Calu3 (cell line): ENCODE measurements at regions not wholly inside any gene's neighbourhood (a gene's known extent, or its start where the extent isn't known, plus 50 kb on each side); places are given as distances from the start of the nearest gene placed in this dataset.

Experiments
- BruUV-seq: library from RNA; stranded (reverse); fragments of 400-500 nt; replicated peaks from 2 replicates; lab custom pipeline; 2021; lab: Mats Ljungman, UMichigan
- CTCF ChIA-PET: fragments of 300-600 bp; sonication (Branson Sonifier 250); formaldehyde crosslinking; loops from one replicate; lab custom pipeline; 2022; ENCODE audit warnings: antibody characterized with exemption; lab: Charles Lee
- DNase-seq: peaks from one replicate; pipeline ENCODE4 v3.0.0; 2022
- H3K27ac Mint-ChIP-seq: one replicate; pipeline ENCODE4 v1.8.0; 2022; ENCODE audit warnings: mixed read lengths; ENCODE audit not compliant: unreplicated experiment
- H3K27me3 Mint-ChIP-seq: one replicate; pipeline ENCODE4 v1.8.0; 2022; ENCODE audit warnings: mixed read lengths; ENCODE audit not compliant: unreplicated experiment
- H3K36me3 Mint-ChIP-seq: one replicate; pipeline ENCODE4 v1.8.0; 2022; ENCODE audit warnings: mild to moderate bottlenecking, moderate library complexity, mixed read lengths; ENCODE audit not compliant: insufficient read depth, unreplicated experiment
- H3K4me1 Mint-ChIP-seq: one replicate; pipeline ENCODE4 v1.8.0; 2022; ENCODE audit warnings: mild to moderate bottlenecking, low read depth, mixed read lengths; ENCODE audit not compliant: unreplicated experiment
- H3K4me3 Mint-ChIP-seq: one replicate; pipeline ENCODE4 v1.8.0; 2022; ENCODE audit warnings: mild to moderate bottlenecking, low read depth, moderate library complexity, mixed read lengths; ENCODE audit not compliant: unreplicated experiment
- H3K9me3 Mint-ChIP-seq: one replicate; pipeline ENCODE4 v1.8.0; 2022; ENCODE audit warnings: low read depth, mixed read lengths; ENCODE audit not compliant: unreplicated experiment
- CTCF ChIP-seq: fragments of 200-600 bp; IDR thresholded peaks from one replicate; pipeline ENCODE4 v1.8.0; 2022; ENCODE audit warnings: antibody characterized with exemption; ENCODE audit not compliant: unreplicated experiment
- intact Hi-C: fragments of 100-400 bp; cut with micrococcal nuclease; formaldehyde crosslinking; loops from one replicate; pipeline ENCODE4 v1.10.0; 2022; ENCODE audit not compliant: unreplicated experiment

DNA sequence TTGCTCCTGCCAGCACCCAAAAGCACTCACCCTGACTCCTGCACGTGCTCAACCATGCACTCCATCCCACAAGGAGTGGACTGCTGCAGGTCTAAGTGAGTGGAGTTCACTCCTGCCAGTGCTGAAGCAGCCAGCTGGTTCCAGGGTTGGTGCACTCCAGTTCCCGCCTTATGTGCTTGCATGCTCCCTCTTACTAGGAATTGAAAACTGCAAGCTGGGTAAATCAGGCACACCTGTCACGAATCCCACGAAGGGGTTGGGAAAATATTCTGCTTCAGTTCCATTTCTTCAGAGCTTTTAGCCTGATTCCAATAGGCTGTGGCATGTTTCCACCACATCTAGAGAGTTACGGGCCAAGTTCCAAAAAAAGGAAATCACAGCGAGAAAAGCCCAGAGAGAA is 1365.5 kb upstream of the CHAC2 start:
- intact Hi-C loops = no loop called here

DNA sequence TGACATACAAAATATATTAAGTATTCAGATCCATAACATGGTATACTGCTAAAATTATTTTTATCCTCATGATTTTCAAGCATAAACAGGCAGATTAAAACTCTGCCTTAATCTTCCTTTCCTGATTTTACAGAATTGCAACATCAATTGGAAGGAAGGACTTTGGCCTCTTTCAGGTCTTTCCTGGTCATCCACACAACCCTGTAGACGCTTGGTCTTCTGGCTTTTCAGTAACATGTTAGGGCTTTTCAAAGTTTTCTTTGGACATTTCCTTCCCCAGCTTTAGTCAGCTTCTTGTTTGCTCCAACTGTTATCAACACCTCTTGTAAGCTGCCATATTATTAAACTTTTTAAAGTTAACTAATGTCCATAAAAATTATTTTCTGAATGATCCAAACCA is 1364.9 kb upstream of the NRXN1 start:
- peaks cover 14% of the 10 kb centered on the region for H3K9me3 Mint-ChIP-seq
- no peak overlapping the region for H3K27ac Mint-ChIP-seq
- no peaks in the 10 kb centered on the region for H3K4me1 Mint-ChIP-seq
- no peak for DNase-seq
- H3K36me3 Mint-ChIP-seq = no peaks in the 10 kb centered on the region
- H3K27me3 Mint-ChIP-seq = no peaks in the 10 kb centered on the region
- CTCF ChIA-PET = no interaction called here
- H3K4me3 Mint-ChIP-seq = no peak overlapping the region
- intact Hi-C loops = no loop called here
- TF ChIP-seq CTCF = no peak
- BruUV-seq = no TSS peak

More for the DNA sequence above, 1365.5 kb upstream of the CHAC2 start:
- H3K4me1 Mint-ChIP-seq = no peaks in the 10 kb centered on the region
- no peak for TF ChIP-seq CTCF
- DNase-seq = no peak
- H3K27ac Mint-ChIP-seq = no peak overlapping the region
- CTCF ChIA-PET = no interaction called here
- H3K36me3 Mint-ChIP-seq = no peaks in the 10 kb centered on the region
- H3K27me3 Mint-ChIP-seq = no peaks in the 10 kb centered on the region
- H3K9me3 Mint-ChIP-seq = peaks cover 15% of the 10 kb centered on the region
- BruUV-seq = no TSS peak
- H3K4me3 Mint-ChIP-seq = no peak overlapping the region

DNA sequence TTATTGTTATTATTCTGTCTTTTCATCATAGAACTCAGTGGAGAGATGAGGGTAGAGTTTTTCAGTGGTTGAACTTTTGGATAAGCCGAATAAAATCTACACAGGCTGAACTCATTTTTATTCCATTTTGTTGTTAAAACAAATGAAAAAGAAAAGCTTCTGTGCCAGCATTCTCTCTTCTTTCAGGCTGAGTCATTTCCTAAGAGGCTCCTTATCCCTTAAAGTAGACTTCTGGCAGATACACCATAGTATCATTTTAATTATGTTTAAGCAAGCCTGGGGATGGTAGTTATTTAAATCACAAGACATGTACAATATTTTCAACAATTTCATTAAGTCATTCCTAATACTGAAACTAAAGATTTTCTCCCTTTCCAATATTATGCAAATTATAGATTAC is 1364.0 kb upstream of the NRXN1 start:
- H3K9me3 Mint-ChIP-seq = peaks cover 14% of the 10 kb centered on the region
- no peaks in the 10 kb centered on the region for H3K36me3 Mint-ChIP-seq
- CTCF ChIA-PET = no interaction called here
- intact Hi-C loops = no loop called here
- no TSS peak for BruUV-seq
- no peak for TF ChIP-seq CTCF
- H3K4me1 Mint-ChIP-seq = no peaks in the 10 kb centered on the region
- no peak overlapping the region for H3K27ac Mint-ChIP-seq
- no peak overlapping the region for H3K4me3 Mint-ChIP-seq
- DNase-seq = no peak
- no peaks in the 10 kb centered on the region for H3K27me3 Mint-ChIP-seq

DNA sequence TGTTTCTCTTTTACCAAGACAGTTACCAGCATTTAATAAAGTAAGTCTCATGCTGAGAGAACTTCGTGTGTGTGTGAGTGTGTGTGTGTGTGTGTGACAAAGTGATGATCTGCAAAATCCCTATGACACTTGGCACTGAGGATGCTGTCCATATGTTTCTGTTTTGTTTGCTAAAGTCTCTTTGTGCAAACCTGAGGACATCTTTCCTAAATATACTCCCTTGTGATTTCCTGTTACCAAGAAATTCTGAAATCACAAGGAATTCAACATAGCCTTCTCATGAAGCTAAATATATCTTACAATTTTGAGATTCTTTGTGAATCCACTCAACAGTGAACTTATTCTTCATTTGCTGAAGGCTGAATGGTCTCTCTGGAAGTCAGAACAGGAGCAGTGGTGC is 1359.7 kb upstream of the NRXN1 start:
- no peak for DNase-seq
- no peak for TF ChIP-seq CTCF
- intact Hi-C loops = no loop called here
- H3K27me3 Mint-ChIP-seq = no peaks in the 10 kb centered on the region
- no TSS peak for BruUV-seq
- CTCF ChIA-PET = no interaction called here
- H3K36me3 Mint-ChIP-seq = no peaks in the 10 kb centered on the region
- H3K4me1 Mint-ChIP-seq = no peaks in the 10 kb centered on the region
- no peak overlapping the region for H3K4me3 Mint-ChIP-seq
- no peak overlapping the region for H3K27ac Mint-ChIP-seq
- H3K9me3 Mint-ChIP-seq = peaks cover 5% of the 10 kb centered on the region
